Thymus (tissue), 11 donors: ENCODE measurements at regions not wholly inside any gene's neighbourhood (a gene's known extent, or its start where the extent isn't known, plus 50 kb on each side); places are given as distances from the start of the nearest gene placed in this dataset.

Source experiments
- DNase-seq, 9 donors: peaks; one replicate each; pipeline ENCODE4 v3.0.0-alpha.2; 2013; ENCODE audit warnings: low spot score in 9 of 9, low read depth in 6 of 9, missing footprints in 1 of 9
- H3K27ac ChIP-seq, 2 donors: one replicate each; pipeline ENCODE4 v1.5.1; 2013; ENCODE audit warnings: control low read depth in 1 of 2, low read depth in 1 of 2, low read length in 1 of 2, mild to moderate bottlenecking in 1 of 2, moderate library complexity in 1 of 2
- H3K27me3 ChIP-seq, 2 donors: one replicate each; pipeline ENCODE4 v1.5.1; 2013; ENCODE audit warnings: low read length in 1 of 2; ENCODE audit not compliant: control insufficient read depth in 2 of 2, insufficient read depth in 1 of 2
- H3K36me3 ChIP-seq, 2 donors: one replicate each; pipeline ENCODE4 v1.5.1; 2013; ENCODE audit warnings: low read length in 1 of 2, mild to moderate bottlenecking in 1 of 2, moderate library complexity in 1 of 2; ENCODE audit not compliant: control insufficient read depth in 2 of 2, insufficient read depth in 2 of 2
- H3K4me1 ChIP-seq, 2 donors: one replicate each; pipeline ENCODE4 v1.5.1; 2013; ENCODE audit warnings: low read length in 2 of 2; ENCODE audit not compliant: control insufficient read depth in 2 of 2, insufficient read depth in 2 of 2
- H3K4me3 ChIP-seq, 2 donors: one replicate each; pipeline ENCODE4 v1.5.1; 2013; ENCODE audit warnings: low read length in 2 of 2, control low read depth in 1 of 2, mild to moderate bottlenecking in 1 of 2
- H3K9me3 ChIP-seq, 2 donors: one replicate each; pipeline ENCODE4 v1.5.1; 2013; ENCODE audit warnings: low read length in 1 of 2, mild to moderate bottlenecking in 1 of 2; ENCODE audit not compliant: control insufficient read depth in 2 of 2, insufficient read depth in 1 of 2
- WGBS: extraction: QIAGEN DNeasy Blood & Tissue Kit; methylation state at CpG from one replicate; pipeline ENCODE4 v1.1.7; 2013; 5-methylcytosine and 5-hydroxymethylcytosine counted together
- donor health status: healthy.

DNA sequence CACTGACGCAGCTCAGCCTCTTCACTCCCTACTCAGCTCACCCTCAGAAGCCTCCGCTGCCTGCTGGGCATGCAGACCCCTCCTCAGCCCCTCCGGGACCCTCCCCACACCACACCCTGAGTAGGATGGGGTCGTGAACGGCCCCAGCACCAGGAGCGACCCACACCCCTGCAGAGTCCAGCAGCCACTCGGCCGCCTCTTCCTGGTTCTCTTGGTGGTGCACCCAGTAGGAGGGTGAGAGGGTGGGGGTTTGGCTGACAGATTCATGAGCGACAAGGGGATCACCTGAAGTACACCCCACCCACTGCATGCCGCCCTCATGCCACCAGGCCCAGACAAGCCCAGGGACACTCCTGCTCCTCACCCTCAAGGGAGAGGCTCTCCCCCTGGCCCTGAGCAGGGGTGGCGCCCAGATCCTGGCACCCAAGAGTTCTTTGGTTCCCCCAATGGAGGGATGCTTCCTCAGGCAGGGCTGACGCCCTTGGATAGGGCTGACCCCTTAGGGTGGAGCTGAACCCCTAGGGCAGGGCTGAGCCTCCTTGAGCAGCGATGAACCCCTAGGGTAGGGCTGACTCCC lies 76.6 kb upstream of the GPC1 start:
- H3K36me3 ChIP-seq: no peaks in the 10 kb centered on the region
- peaks cover 0 to 24% of the 10 kb centered on the region in 2 donors for H3K9me3 ChIP-seq
- H3K27ac ChIP-seq: no peak overlapping the region
- H3K4me3 ChIP-seq: no peak overlapping the region
- 91% methylated on average over 13 of the region's 13 CpGs for WGBS
- H3K4me1 ChIP-seq: peaks cover 0 to 7% of the 10 kb centered on the region in 2 donors
- DNase-seq: no peak
- no peaks in the 10 kb centered on the region for H3K27me3 ChIP-seq

DNA sequence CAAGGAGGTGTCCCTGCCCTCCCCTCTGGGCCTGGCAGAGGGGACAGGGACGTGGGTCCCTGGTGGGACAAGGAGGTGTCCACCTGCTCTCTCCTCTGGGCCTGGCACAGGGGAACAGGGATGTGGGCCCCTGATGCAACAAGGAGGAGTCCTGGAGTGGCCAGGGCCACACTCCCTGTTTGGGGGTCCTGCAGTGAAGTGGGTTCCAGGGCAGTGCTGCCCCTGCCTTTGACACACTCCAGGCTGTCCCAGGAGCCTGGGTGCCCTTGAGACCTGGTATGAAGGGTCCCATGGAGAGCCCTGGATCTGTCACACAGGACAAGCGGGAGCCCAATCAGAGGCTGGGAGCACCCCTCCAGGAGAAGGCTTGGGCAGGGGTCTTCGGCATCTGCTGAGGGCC lies 75.8 kb upstream of the GPC1 start:
- no peak overlapping the region for H3K27ac ChIP-seq
- no peak overlapping the region for H3K4me3 ChIP-seq
- no peaks in the 10 kb centered on the region for H3K27me3 ChIP-seq
- peaks cover 0 to 7% of the 10 kb centered on the region in 2 donors for H3K4me1 ChIP-seq
- no peaks in the 10 kb centered on the region for H3K36me3 ChIP-seq
- WGBS: 90% methylated on average over 3 of the region's 3 CpGs
- H3K9me3 ChIP-seq: peaks cover 0 to 24% of the 10 kb centered on the region in 2 donors
- no peak for DNase-seq

DNA sequence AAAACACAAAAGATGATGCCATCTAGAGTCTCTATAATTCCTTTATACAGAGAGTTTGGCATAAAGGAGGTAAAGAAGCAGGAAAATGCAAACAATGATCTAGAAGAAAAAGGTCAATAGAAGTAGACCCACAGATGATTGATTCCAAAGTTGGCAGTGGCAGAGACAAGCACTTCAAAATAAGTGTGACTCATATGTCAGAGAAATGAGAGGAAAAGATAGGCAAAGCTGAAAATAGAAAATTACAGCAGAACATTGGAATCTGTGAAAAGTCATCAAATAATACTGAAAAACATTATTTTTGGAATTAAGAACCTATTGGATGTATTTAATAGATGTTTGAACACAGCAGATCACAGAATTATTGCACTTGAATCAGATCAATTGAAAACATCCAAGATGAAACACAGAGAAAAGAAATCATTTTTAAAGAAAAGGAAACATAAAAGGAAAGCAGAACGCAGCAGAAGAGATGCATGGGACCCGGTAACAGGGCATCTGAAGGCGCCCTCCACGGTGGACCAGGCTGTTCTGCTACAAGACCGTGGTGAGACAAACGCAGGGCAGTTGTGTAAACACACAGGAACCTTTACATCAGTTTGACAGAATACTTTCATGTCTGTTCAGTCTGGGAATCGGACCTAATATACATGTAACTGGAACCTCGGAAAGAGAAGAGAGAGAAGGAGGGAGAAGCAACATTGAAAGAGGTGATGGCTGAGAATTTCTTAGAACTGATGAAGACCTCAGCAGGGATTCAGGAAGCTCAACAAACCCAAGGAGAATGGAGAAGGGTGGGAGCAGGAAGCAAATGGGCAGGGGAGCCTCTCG lies 74.6 kb upstream of the GPC1 start:
- 94% methylated on average over 9 of the region's 9 CpGs for WGBS
- Histone ChIP-seq H3K27me3 (no peaks in the 10 kb centered on the region), H3K27ac (no peak overlapping the region), H3K4me1 (peaks cover 0 to 7% of the 10 kb centered on the region in 2 donors), H3K9me3 (peaks cover 0 to 24% of the 10 kb centered on the region in 2 donors), H3K4me3 (no peak overlapping the region), H3K36me3 (no peaks in the 10 kb centered on the region)
- DNase-seq: no peak

DNA sequence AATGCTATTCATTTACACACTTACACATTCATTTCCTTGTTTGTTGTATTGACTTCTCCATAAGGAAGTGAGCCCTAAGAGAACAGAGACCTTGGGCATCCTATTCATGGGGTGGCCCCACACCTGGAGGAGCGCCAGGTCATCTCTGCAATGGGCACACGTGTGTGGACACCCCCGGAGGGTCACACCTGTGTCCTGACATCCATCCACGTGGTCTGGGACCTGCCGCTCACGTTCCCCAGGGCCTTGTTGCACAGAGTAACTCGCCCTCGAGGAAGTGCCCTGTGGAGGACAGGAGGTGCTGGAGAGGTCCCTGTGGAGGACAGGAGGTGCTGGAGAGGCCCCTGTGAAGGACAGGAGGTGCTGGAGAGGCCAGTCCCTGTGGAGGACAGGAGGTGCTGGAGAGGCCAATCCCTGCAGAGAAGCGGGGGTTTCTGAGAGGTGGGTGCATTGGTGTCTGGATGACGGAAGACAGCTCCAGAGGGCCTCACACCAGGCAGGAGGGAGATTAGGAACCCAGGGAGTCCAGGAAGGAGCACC lies 73.2 kb upstream of the GPC1 start:
- no peak for DNase-seq
- H3K27me3 ChIP-seq: no peaks in the 10 kb centered on the region
- peaks cover 0 to 24% of the 10 kb centered on the region in 2 donors for H3K9me3 ChIP-seq
- H3K27ac ChIP-seq: no peak overlapping the region
- WGBS: 90% methylated on average over 10 of the region's 10 CpGs
- no peaks in the 10 kb centered on the region for H3K36me3 ChIP-seq
- H3K4me3 ChIP-seq: no peak overlapping the region
- H3K4me1 ChIP-seq: peaks cover 0 to 7% of the 10 kb centered on the region in 2 donors

DNA sequence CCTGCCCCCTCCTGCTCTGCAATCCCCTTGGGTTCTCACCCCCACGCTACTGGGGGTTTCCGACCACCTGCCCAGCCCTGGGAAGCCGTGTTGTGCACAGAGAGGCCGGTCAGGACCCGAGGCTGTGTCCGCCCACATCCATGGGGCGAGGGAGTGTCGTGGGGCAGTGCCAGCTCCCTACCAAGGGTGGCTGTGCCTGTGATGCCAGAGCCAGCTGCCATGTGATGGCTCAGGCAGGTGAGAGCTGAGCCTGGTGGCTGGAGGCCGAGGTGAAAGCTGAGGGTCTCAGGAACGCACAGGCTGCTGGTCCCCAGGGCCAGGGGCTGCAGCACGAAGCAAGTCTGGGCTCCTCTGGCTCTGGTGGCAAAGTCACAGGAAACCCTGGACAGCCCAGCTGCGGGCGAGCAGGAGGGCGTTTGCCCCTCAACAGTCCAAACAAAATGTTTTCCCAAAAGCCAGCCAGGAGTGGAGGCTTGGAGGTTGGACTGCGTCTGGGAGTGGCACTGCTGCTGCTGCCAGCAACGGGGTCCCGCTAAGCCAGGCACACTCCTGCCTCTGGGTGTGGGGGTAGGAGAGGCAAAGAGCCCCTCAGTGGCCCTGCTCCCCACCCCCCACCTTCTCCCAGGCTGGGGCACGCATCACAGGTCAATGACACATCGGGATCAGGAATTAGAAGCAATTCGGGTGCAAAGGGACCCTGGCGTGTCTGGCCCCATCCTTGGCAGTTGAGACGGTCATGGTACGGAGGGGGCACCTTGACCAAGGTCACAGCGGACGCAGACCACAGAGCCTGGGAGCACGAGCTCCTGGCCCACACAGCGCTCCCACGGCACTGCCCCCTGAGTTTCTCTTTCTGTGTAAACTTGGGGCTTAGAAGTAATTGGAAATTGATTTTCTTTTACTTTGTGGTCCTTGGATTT lies 72.4 kb upstream of the GPC1 start:
- no peak overlapping the region for H3K27ac ChIP-seq
- H3K4me1 ChIP-seq: peaks cover 0 to 7% of the 10 kb centered on the region in 2 donors
- 91% methylated on average over 28 of the region's 28 CpGs for WGBS
- no peak overlapping the region for H3K4me3 ChIP-seq
- no peaks in the 10 kb centered on the region for H3K36me3 ChIP-seq
- peaks cover 0 to 24% of the 10 kb centered on the region in 2 donors for H3K9me3 ChIP-seq
- DNase-seq: no peak
- no peaks in the 10 kb centered on the region for H3K27me3 ChIP-seq

DNA sequence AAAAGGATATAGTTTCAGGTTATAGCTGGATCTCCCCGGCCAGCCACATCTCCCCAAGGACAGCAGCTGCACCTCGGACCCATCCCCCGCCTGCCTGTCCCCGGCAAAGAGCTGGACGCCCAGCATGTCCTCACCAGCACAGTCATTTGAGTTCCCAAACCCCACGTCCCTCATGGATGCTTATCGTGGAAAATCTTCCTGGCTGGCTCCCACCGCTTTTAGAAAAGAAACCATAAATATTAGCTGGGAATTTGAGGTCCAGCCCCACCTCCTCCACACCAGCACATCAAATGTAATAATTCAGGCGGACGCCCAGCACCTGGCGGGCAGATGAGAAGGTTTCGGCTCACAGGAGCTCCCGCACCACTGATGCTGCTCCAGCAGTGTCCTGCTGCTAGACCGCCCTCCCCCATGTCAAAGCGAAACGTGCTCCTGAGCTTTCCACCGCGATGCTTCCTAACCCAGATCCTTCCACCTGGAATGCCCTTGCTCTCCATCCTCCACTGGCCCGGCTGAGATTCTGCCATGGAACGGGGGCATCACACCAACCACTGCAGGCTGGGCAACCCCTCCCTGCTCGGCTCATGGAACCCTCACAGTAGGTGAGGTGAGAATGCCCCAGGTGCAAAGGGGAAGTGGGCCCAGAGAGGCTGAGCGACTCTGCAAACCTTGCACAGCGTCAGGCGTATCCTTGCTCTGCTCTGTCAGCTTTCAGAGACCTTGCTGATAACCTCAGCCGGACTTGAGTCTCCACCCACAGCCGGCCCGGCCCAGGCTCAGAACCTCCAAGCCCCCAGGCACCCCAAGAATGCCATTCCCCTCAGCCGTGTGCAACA lies 71.5 kb upstream of the GPC1 start:
- 84% methylated on average over 28 of the region's 28 CpGs for WGBS
- peaks cover 0 to 23% of the 10 kb centered on the region in 2 donors for H3K9me3 ChIP-seq
- no peak for DNase-seq

DNA sequence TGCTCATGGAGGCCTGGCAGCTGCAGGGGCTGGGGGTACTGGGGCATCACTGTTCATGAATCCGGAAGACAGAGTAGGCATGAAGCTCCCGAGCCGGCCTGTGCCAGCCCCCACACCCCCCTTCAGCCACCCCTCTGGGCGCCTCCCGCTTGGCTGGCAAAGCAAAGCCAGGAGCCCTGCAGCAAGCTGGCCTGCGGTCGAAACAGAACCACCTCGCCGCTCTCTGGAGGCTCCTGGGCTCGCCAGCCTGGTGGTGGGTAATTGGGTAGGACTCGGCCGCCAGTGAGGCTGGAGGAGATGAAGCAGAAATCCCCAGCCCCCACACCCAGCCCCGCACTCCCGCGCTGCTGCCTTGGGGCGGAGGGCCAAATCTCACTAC lies 70.9 kb upstream of the GPC1 start:
- H3K4me3 ChIP-seq: no peak overlapping the region
- DNase-seq: no peak
- H3K27me3 ChIP-seq: no peaks in the 10 kb centered on the region
- no peak overlapping the region for H3K27ac ChIP-seq
- 92% methylated on average over 16 of the region's 16 CpGs for WGBS
- peaks cover 0 to 17% of the 10 kb centered on the region in 2 donors for H3K9me3 ChIP-seq
- peaks cover 0 to 7% of the 10 kb centered on the region in 2 donors for H3K4me1 ChIP-seq
- no peaks in the 10 kb centered on the region for H3K36me3 ChIP-seq

More for the DNA sequence above, 71.5 kb upstream of the GPC1 start:
- Histone ChIP-seq H3K4me3 (no peak overlapping the region), H3K27me3 (no peaks in the 10 kb centered on the region), H3K36me3 (no peaks in the 10 kb centered on the region), H3K4me1 (peaks cover 0 to 7% of the 10 kb centered on the region in 2 donors), H3K27ac (no peak overlapping the region)

DNA sequence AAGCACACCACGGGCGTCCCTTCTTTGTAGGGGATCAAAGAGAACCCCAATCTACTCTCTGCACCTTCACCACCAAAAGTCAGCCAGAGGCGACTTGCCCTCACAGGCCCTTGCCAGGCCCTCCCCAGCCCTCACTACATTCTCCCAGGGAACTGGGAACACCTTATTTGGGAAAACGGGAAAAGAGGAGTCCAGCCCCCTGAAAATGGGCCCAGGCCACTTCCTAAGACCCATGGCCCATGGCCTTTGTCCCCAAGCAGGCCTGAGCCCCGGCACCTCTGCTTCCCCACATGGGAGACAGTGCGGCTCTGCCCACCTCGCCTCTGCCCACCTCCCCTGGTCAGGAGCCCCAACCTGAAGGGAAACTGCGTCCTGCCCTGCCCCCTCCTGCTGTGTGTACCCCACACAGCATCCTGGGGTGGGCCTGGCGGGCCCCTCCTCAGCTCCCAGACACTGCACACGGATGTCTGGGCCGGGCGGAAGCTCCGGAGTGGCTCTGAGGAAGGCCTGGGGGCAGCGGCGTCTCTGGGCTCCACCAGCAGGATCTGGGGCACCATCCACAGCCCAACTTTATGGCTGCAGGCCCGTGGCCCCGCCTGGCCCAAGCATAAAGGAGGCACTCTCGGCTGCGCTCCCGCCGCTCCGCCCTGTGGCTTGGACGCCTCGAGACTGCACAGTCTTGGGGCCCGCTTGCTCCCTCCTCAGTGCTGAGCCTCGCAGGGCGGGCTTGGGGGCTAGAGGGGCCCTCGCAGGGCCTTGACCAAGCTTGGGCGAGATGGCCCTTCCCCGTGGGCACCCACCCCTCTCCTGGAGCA lies 70.3 kb upstream of the GPC1 start:
- Histone ChIP-seq H3K4me1 (peaks cover 0 to 7% of the 10 kb centered on the region in 2 donors), H3K9me3 (peaks cover 0 to 12% of the 10 kb centered on the region in 2 donors), H3K4me3 (no peak overlapping the region), H3K27me3 (no peaks in the 10 kb centered on the region), H3K36me3 (no peaks in the 10 kb centered on the region), H3K27ac (no peak overlapping the region)
- no peak for DNase-seq
- 92% methylated on average over 30 of the region's 30 CpGs for WGBS
